ENCODE measurements at regions not wholly inside any gene's neighbourhood (a gene's known extent, or its start where the extent isn't known, plus 50 kb on each side); places are given as distances from the start of the nearest gene placed in this dataset.

DNA sequence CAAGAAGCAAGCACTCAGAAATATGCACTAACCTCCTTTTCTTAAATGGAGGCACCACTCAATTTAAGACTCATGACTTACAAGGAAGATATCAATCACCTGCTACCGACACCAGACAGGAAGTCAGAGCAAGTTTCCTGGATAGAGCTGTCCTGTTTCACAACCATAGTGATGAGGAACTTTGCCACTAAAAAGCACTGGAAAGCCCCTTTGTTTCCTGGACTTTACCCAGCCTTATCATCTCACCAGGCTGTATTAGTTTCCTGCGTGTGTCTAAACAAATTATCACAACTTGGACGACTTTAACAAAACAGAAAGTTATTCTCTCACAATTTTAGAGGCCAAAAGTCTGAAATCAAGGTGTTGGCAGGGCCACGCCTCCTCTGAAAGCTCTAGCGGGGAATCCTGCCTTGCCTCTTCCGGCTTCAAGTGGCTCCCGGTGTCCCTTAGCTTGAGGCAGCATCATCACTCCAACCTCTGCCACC is 253.8 kb upstream of the STXBP5 start (continued):
- TF ChIP-seq, protein P1, sequence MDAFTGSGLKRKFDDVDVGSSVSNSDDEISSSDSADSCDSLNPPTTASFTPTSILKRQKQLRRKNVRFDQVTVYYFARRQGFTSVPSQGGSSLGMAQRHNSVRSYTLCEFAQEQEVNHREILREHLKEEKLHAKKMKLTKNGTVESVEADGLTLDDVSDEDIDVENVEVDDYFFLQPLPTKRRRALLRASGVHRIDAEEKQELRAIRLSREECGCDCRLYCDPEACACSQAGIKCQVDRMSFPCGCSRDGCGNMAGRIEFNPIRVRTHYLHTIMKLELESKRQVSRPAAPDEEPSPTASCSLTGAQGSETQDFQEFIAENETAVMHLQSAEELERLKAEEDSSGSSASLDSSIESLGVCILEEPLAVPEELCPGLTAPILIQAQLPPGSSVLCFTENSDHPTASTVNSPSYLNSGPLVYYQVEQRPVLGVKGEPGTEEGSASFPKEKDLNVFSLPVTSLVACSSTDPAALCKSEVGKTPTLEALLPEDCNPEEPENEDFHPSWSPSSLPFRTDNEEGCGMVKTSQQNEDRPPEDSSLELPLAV (CRISPR knock-in tag; conservative IDR thresholded peaks at IDR 0.05; ENCODE audit: low read depth): no peak
- peak; percentile 83 for TF ChIP-seq SALL1 (CRISPR knock-in tag; IDR thresholded peaks at IDR 0.05)
- TF ChIP-seq HOXD1 (CRISPR knock-in tag; IDR thresholded peaks at IDR 0.05): peak; percentile 92
- no peak for TF ChIP-seq KLF13 (CRISPR knock-in tag; IDR thresholded peaks at IDR 0.05)
- TF ChIP-seq ZBTB8A (CRISPR knock-in tag; IDR thresholded peaks at IDR 0.05; ENCODE audit: borderline replicate concordance, low read depth): no peak
- TF ChIP-seq NCOA2 (CRISPR knock-in tag; IDR thresholded peaks at IDR 0.05): peak; percentile 68; the same call in 1 of the 2 replicates
- TF ChIP-seq ELF1 (CRISPR knock-in tag; IDR thresholded peaks at IDR 0.05): peak; percentile 82
- TF ChIP-seq SAP130 (CRISPR knock-in tag; IDR thresholded peaks at IDR 0.05; ENCODE audit: low read depth): peak; percentile 67
- TF ChIP-seq, protein P2, sequence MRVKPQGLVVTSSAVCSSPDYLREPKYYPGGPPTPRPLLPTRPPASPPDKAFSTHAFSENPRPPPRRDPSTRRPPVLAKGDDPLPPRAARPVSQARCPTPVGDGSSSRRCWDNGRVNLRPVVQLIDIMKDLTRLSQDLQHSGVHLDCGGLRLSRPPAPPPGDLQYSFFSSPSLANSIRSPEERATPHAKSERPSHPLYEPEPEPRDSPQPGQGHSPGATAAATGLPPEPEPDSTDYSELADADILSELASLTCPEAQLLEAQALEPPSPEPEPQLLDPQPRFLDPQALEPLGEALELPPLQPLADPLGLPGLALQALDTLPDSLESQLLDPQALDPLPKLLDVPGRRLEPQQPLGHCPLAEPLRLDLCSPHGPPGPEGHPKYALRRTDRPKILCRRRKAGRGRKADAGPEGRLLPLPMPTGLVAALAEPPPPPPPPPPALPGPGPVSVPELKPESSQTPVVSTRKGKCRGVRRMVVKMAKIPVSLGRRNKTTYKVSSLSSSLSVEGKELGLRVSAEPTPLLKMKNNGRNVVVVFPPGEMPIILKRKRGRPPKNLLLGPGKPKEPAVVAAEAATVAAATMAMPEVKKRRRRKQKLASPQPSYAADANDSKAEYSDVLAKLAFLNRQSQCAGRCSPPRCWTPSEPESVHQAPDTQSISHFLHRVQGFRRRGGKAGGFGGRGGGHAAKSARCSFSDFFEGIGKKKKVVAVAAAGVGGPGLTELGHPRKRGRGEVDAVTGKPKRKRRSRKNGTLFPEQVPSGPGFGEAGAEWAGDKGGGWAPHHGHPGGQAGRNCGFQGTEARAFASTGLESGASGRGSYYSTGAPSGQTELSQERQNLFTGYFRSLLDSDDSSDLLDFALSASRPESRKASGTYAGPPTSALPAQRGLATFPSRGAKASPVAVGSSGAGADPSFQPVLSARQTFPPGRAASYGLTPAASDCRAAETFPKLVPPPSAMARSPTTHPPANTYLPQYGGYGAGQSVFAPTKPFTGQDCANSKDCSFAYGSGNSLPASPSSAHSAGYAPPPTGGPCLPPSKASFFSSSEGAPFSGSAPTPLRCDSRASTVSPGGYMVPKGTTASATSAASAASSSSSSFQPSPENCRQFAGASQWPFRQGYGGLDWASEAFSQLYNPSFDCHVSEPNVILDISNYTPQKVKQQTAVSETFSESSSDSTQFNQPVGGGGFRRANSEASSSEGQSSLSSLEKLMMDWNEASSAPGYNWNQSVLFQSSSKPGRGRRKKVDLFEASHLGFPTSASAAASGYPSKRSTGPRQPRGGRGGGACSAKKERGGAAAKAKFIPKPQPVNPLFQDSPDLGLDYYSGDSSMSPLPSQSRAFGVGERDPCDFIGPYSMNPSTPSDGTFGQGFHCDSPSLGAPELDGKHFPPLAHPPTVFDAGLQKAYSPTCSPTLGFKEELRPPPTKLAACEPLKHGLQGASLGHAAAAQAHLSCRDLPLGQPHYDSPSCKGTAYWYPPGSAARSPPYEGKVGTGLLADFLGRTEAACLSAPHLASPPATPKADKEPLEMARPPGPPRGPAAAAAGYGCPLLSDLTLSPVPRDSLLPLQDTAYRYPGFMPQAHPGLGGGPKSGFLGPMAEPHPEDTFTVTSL (CRISPR knock-in tag; IDR thresholded peaks at IDR 0.05; ENCODE audit: borderline replicate concordance): peak; percentile 94
- TF ChIP-seq GABPA (IDR thresholded peaks at IDR 0.05; ENCODE audit: low read depth, low read length): 0 out of 2 replicates have a peak, but pooled peaks have one; percentile 16
- TF ChIP-seq GABPA (CRISPR knock-in tag; IDR thresholded peaks at IDR 0.05; ENCODE audit: low read depth): peak; percentile 82
- no peak for TF ChIP-seq ZNF263 (CRISPR knock-in tag; IDR thresholded peaks at IDR 0.05)
- TF ChIP-seq, protein P3, sequence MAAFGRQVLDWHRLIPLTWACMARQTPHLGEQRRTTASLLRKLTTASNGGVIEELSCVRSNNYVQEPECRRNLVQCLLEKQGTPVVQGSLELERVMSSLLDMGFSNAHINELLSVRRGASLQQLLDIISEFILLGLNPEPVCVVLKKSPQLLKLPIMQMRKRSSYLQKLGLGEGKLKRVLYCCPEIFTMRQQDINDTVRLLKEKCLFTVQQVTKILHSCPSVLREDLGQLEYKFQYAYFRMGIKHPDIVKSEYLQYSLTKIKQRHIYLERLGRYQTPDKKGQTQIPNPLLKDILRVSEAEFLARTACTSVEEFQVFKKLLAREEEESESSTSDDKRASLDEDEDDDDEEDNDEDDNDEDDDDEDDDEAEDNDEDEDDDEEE (CRISPR knock-in tag; IDR thresholded peaks at IDR 0.05): no peak
- TF ChIP-seq HDAC6 (IDR thresholded peaks at IDR 0.05; ENCODE audit: low read depth, low read length): no peak
- TF ChIP-seq, protein P4, sequence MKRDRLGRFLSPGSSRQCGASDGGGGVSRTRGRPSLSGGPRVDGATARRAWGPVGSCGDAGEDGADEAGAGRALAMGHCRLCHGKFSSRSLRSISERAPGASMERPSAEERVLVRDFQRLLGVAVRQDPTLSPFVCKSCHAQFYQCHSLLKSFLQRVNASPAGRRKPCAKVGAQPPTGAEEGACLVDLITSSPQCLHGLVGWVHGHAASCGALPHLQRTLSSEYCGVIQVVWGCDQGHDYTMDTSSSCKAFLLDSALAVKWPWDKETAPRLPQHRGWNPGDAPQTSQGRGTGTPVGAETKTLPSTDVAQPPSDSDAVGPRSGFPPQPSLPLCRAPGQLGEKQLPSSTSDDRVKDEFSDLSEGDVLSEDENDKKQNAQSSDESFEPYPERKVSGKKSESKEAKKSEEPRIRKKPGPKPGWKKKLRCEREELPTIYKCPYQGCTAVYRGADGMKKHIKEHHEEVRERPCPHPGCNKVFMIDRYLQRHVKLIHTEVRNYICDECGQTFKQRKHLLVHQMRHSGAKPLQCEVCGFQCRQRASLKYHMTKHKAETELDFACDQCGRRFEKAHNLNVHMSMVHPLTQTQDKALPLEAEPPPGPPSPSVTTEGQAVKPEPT (CRISPR knock-in tag; IDR thresholded peaks at IDR 0.05; ENCODE audit: low read depth): no peak
- no peak for TF ChIP-seq SETDB1 (CRISPR knock-in tag; IDR thresholded peaks at IDR 0.05; ENCODE audit: borderline replicate concordance)
- TF ChIP-seq, protein P5, sequence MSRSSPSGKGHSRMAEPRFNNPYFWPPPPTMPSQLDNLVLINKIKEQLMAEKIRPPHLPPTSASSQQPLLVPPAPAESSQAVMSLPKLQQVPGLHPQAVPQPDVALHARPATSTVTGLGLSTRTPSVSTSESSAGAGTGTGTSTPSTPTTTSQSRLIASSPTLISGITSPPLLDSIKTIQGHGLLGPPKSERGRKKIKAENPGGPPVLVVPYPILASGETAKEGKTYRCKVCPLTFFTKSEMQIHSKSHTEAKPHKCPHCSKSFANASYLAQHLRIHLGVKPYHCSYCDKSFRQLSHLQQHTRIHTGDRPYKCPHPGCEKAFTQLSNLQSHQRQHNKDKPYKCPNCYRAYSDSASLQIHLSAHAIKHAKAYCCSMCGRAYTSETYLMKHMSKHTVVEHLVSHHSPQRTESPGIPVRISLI (CRISPR knock-in tag; IDR thresholded peaks at IDR 0.05; ENCODE audit: borderline replicate concordance): no peak
- TF ChIP-seq KLF6 (CRISPR knock-in tag; IDR thresholded peaks at IDR 0.05): no peak
- TF ChIP-seq XRCC5 (optimal IDR thresholded peaks at IDR 0.05; ENCODE audit: low read length): peak; percentile 38
- TF ChIP-seq SOX5 (CRISPR knock-in tag; IDR thresholded peaks at IDR 0.05; ENCODE audit: borderline replicate concordance): peak; percentile 92
- TF ChIP-seq ZNF460 (CRISPR knock-in tag; IDR thresholded peaks at IDR 0.05; ENCODE audit: borderline replicate concordance): no peak
